ENCODE measurements at regions not wholly inside any gene's neighbourhood (a gene's known extent, or its start where the extent isn't known, plus 50 kb on each side); places are given as distances from the start of the nearest gene placed in this dataset.

DNA sequence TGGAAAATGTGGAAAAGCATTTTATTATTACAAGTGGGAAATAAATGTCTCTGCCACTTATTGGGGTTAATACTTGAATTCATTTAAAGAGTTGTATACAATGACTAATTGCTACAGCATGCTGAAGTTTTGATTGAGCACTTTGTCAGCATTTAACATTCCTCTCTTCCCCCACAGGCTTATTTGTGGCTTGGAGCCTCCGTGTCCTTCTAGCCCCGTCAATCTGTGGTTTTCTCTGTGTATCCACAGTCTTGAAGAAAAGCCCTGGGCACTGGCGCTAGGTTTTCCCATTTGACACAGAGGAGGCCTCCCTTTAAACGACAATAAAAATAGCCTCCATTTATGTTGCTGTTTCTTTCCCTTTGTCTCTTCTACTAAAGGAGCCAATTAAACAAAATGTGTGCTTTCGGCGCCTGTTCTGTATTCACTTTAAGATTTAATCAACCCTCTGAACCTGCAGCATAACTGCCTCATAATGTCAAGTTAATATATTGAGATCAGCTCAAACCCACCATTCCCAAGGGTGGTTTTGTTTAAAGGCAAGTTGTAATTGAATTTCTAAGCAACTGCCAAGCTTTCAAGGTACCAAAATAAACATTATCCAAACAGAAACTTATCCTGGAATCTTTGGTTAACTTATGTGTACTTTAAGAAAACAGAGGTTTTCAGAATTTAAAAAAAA lies 92.9 kb upstream of the ADRA1D start:
- Histone ChIP-seq H3K36me3 (ENCODE audit: control insufficient read depth, insufficient read depth, low read length) (no peaks in the 10 kb centered on the region), H3K4me1 (ENCODE audit: control insufficient read depth, insufficient read depth, low read length) (no peaks in the 10 kb centered on the region), H3K9me3 (ENCODE audit: control insufficient read depth, insufficient read depth, low read length) (no peaks in the 10 kb centered on the region), H3K27me3 (ENCODE audit: control insufficient read depth, insufficient read depth, low read length) (no peaks in the 10 kb centered on the region), H3K4me3 (ENCODE audit: low read depth, low read length) (no peak overlapping the region), H3K27ac (ENCODE audit: low read depth, low read length) (no peak overlapping the region)
- DNase-seq (ENCODE audit: low read depth in 4 of 6, low spot score in 6 of 6) = peak in 3 of 6 donors; percentile 15 to 84 (median 45)
- WGBS (ENCODE audit: insufficient coverage) = 15% methylated on average over 4 of the region's 6 CpGs

DNA sequence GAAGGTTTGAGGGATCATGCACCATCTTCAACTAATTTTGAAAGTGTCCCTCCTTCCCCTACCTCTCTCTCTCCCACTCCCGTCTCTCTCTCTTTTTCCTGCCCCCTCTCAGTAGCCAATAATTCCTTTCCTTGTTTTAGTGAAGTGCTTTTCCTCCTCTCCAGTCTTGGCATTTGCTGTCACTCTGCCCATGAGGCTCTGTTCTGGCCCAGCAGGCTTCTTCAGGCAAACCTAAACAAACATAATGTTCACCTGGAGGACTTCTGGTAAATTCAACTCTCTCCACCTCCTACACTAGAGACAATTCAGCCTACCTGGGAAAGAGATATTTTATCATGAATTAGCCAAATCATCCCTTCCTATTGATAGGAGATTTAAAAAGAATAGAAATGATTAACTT lies 86.6 kb upstream of the ADRA1D start:
- WGBS (ENCODE audit: insufficient coverage) = 75% methylated on average over 1 of the region's 1 CpG
- Histone ChIP-seq H3K4me1 (ENCODE audit: control insufficient read depth, insufficient read depth, low read length) (peaks cover 3% of the 10 kb centered on the region), H3K36me3 (ENCODE audit: control insufficient read depth, insufficient read depth, low read length) (no peaks in the 10 kb centered on the region), H3K9me3 (ENCODE audit: control insufficient read depth, insufficient read depth, low read length) (no peaks in the 10 kb centered on the region), H3K27ac (ENCODE audit: low read depth, low read length) (no peak overlapping the region), H3K27me3 (ENCODE audit: control insufficient read depth, insufficient read depth, low read length) (no peaks in the 10 kb centered on the region), H3K4me3 (ENCODE audit: low read depth, low read length) (no peak overlapping the region)
- no peak for DNase-seq (ENCODE audit: low read depth in 4 of 6, low spot score in 6 of 6)

DNA sequence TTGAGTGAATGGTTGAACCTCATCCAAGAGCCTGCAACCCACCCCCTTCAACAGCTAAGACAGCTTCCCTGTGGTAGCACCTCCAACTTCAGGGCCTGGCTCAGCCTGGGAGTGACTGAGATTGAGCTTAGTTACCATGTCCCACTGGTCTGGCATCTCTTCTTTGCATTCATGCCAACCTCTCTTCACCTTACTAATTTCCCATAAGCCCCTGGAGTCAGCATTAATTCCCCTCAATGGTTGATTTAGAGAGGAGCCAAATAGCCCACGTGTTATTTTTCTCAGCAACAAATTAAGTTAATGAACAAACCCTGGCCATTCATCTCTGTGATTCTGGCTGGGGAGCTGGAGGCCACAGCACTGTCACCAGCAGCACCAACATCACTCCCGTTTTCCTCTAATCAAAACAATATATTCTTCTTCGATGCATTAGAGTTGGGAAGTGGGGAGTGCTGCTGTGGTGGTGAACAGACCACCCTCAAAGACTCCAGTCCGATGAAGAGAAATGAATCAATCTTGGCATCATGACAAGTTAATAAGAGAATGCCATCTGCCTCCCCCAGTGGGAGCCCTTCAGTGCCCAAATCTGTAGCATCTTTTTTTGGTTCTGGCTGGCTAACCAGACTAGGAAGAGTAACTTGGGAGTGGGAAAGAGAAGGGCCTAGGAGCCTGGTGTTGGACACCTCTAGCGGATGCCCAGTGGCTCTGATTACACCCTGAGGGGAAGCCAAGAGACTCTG lies 83.2 kb upstream of the ADRA1D start:
- no peak overlapping the region for H3K27ac ChIP-seq (ENCODE audit: low read depth, low read length)
- H3K36me3 ChIP-seq (ENCODE audit: control insufficient read depth, insufficient read depth, low read length) = no peaks in the 10 kb centered on the region
- DNase-seq (ENCODE audit: low read depth in 4 of 6, low spot score in 6 of 6) = peak in 2 of 6 donors; percentile 52 to 73
- no peaks in the 10 kb centered on the region for H3K9me3 ChIP-seq (ENCODE audit: control insufficient read depth, insufficient read depth, low read length)
- no peak overlapping the region for H3K4me3 ChIP-seq (ENCODE audit: low read depth, low read length)
- H3K27me3 ChIP-seq (ENCODE audit: control insufficient read depth, insufficient read depth, low read length) = no peaks in the 10 kb centered on the region
- 46% methylated on average over 3 of the region's 5 CpGs for WGBS (ENCODE audit: insufficient coverage)
- peaks cover 3% of the 10 kb centered on the region for H3K4me1 ChIP-seq (ENCODE audit: control insufficient read depth, insufficient read depth, low read length)

DNA sequence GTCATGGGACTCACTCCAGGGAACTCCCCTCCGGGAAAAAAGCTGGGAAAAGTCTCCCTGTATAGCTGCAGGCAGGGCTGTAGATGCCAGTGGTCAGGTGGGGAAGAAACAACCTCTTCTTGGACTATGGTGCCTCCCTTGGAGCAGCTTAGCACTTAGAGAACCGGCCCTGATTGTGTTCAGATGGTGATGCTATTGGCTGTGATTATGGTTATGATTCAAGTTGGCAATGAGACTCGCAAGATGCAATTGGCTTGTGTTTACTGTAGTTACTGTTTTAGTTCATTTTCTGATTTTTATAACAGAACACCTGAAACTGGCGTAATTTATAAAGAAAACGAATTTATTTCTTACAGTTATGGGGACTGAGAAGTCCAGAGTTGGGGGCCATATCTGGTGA lies 80.9 kb upstream of the ADRA1D start:
- Histone ChIP-seq H3K27ac (ENCODE audit: low read depth, low read length) (no peak overlapping the region), H3K27me3 (ENCODE audit: control insufficient read depth, insufficient read depth, low read length) (no peaks in the 10 kb centered on the region), H3K9me3 (ENCODE audit: control insufficient read depth, insufficient read depth, low read length) (no peaks in the 10 kb centered on the region), H3K4me3 (ENCODE audit: low read depth, low read length) (no peak overlapping the region), H3K4me1 (ENCODE audit: control insufficient read depth, insufficient read depth, low read length) (peaks cover 3% of the 10 kb centered on the region), H3K36me3 (ENCODE audit: control insufficient read depth, insufficient read depth, low read length) (no peaks in the 10 kb centered on the region)
- 100% methylated on average over 2 of the region's 5 CpGs for WGBS (ENCODE audit: insufficient coverage)
- DNase-seq (ENCODE audit: low read depth in 4 of 6, low spot score in 6 of 6) = no peak

DNA sequence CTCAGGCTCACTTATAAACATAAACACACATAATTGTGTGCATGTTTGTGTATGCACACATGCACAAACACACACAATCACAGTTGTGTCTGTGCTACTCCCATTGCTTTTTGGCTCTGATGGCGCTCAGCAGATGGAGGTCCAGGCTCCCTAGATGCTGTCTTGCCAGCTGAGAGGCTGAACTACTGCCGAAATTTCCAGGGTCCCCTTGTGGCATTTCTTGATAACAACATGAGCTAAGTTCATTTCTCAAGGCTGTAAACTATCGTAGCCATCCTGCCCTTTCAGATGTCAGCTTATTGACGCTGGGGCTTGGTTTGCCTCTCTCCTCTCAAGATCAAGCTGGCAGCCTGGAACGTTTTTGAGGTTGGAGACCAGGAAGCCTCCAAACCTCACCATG lies 80.1 kb upstream of the ADRA1D start:
- Histone ChIP-seq H3K27me3 (ENCODE audit: control insufficient read depth, insufficient read depth, low read length) (no peaks in the 10 kb centered on the region), H3K4me1 (ENCODE audit: control insufficient read depth, insufficient read depth, low read length) (peaks cover 3% of the 10 kb centered on the region), H3K36me3 (ENCODE audit: control insufficient read depth, insufficient read depth, low read length) (no peaks in the 10 kb centered on the region), H3K4me3 (ENCODE audit: low read depth, low read length) (no peak overlapping the region), H3K9me3 (ENCODE audit: control insufficient read depth, insufficient read depth, low read length) (no peaks in the 10 kb centered on the region), H3K27ac (ENCODE audit: low read depth, low read length) (no peak overlapping the region)
- WGBS (ENCODE audit: insufficient coverage) = 84% methylated on average over 5 of the region's 5 CpGs
- DNase-seq (ENCODE audit: low read depth in 4 of 6, low spot score in 6 of 6) = peak in 1 of 6 donors; percentile 3

DNA sequence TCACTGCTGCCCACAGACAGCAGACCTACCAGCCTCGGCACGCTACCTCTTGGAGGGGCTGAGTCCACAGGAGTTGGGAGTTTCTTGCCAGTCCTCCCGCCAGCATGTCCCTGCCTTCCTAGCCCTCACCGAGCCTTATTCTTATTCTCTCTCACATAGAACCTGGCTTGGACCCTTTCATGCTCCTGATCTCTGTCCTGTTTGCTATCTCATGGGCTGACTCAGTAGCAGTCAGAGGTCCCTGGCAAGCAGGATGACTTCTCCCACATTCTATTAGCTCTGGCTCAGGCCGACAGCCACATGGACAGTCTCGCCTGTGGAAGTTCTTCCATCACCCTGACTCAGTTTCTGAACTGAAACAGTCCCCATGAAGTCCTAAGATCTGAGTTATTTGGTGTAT lies 79.5 kb upstream of the ADRA1D start:
- 83% methylated on average over 4 of the region's 6 CpGs for WGBS (ENCODE audit: insufficient coverage)
- H3K4me3 ChIP-seq (ENCODE audit: low read depth, low read length) = no peak overlapping the region
- peaks cover 3% of the 10 kb centered on the region for H3K4me1 ChIP-seq (ENCODE audit: control insufficient read depth, insufficient read depth, low read length)
- no peaks in the 10 kb centered on the region for H3K36me3 ChIP-seq (ENCODE audit: control insufficient read depth, insufficient read depth, low read length)
- DNase-seq (ENCODE audit: low read depth in 4 of 6, low spot score in 6 of 6) = no peak
- H3K27ac ChIP-seq (ENCODE audit: low read depth, low read length) = no peak overlapping the region
- no peaks in the 10 kb centered on the region for H3K27me3 ChIP-seq (ENCODE audit: control insufficient read depth, insufficient read depth, low read length)
- H3K9me3 ChIP-seq (ENCODE audit: control insufficient read depth, insufficient read depth, low read length) = no peaks in the 10 kb centered on the region

DNA sequence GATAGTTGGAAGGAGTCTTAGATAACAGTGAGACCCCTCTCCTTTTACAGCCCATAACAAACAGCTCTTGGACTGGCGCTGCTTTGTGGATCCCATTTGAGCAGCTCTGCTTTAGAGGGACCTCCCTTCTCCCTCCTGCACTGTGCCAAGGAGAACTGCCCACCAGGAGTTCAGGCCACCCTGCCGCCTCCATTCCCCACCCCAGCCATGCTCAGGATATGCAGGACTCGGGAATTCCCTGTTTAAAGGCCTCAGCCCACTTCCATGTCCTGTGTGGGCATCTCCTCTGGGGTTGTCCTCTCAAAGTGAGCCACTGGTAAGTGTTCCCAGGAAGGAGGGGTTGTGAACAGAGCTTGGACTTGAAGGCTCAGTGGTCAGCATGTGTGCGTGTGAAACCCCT lies 78.9 kb upstream of the ADRA1D start:
- WGBS (ENCODE audit: insufficient coverage) = 93% methylated on average over 4 of the region's 4 CpGs
- H3K27me3 ChIP-seq (ENCODE audit: control insufficient read depth, insufficient read depth, low read length) = no peaks in the 10 kb centered on the region
- no peaks in the 10 kb centered on the region for H3K36me3 ChIP-seq (ENCODE audit: control insufficient read depth, insufficient read depth, low read length)
- H3K4me3 ChIP-seq (ENCODE audit: low read depth, low read length) = no peak overlapping the region
- H3K4me1 ChIP-seq (ENCODE audit: control insufficient read depth, insufficient read depth, low read length) = peaks cover 3% of the 10 kb centered on the region
- H3K27ac ChIP-seq (ENCODE audit: low read depth, low read length) = no peak overlapping the region
- no peaks in the 10 kb centered on the region for H3K9me3 ChIP-seq (ENCODE audit: control insufficient read depth, insufficient read depth, low read length)
- DNase-seq (ENCODE audit: low read depth in 4 of 6, low spot score in 6 of 6) = no peak

- 56% methylated on average over 2 of the region's 4 CpGs for WGBS (ENCODE audit: insufficient coverage)
- Histone ChIP-seq H3K4me1 (ENCODE audit: control insufficient read depth, insufficient read depth, low read length) (no peaks in the 10 kb centered on the region), H3K9me3 (ENCODE audit: control insufficient read depth, insufficient read depth, low read length) (no peaks in the 10 kb centered on the region), H3K36me3 (ENCODE audit: control insufficient read depth, insufficient read depth, low read length) (no peaks in the 10 kb centered on the region), H3K27me3 (ENCODE audit: control insufficient read depth, insufficient read depth, low read length) (no peaks in the 10 kb centered on the region), H3K27ac (ENCODE audit: low read depth, low read length) (no peak overlapping the region), H3K4me3 (ENCODE audit: low read depth, low read length) (no peak overlapping the region)
- no peak for DNase-seq (ENCODE audit: low read depth in 4 of 6, low spot score in 6 of 6)
These were observed 77.3 kb upstream of the ADRA1D start for GRCh38 chr20:4326195-4327065.

DNA sequence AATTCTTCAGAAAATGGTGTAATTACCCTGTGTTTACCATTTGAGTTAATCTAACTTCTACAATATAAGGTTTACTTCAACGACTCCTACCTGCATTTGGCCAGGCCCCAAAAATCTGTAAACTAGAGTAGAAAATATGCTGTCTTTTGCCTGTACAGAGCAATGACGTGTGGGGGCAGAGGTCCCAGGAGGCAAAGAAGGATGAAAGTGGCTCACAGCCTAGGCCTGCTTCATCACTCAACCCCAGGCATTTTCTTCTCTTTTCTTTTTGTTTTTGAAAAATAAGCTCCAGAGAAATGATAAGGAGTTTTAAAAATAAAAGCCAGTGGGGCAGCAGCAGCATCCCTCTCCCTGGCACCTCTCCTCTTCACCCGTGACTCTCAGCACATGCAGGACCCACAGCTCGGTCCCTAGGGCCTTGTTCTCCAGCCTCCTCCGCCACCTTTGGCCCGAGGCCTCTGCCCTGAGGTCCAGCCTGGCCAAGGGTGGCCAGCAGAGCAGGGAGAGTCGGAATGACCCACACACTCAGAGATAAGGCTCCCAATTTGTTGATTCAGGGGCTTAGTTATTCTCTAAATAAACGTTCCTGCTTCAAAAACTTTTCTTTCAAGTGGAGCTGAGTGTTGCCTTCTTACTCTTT lies 76.6 kb upstream of the ADRA1D start:
- H3K4me3 ChIP-seq (ENCODE audit: low read depth, low read length) = no peak overlapping the region
- 67% methylated on average over 4 of the region's 8 CpGs for WGBS (ENCODE audit: insufficient coverage)
- no peak for DNase-seq (ENCODE audit: low read depth in 4 of 6, low spot score in 6 of 6)

More for the DNA sequence above, 76.6 kb upstream of the ADRA1D start:
- Histone ChIP-seq H3K27ac (ENCODE audit: low read depth, low read length) (no peak overlapping the region), H3K36me3 (ENCODE audit: control insufficient read depth, insufficient read depth, low read length) (no peaks in the 10 kb centered on the region), H3K9me3 (ENCODE audit: control insufficient read depth, insufficient read depth, low read length) (no peaks in the 10 kb centered on the region), H3K4me1 (ENCODE audit: control insufficient read depth, insufficient read depth, low read length) (no peaks in the 10 kb centered on the region), H3K27me3 (ENCODE audit: control insufficient read depth, insufficient read depth, low read length) (no peaks in the 10 kb centered on the region)
